ENCODE measurements at regions not wholly inside any gene's neighbourhood (a gene's known extent, or its start where the extent isn't known, plus 50 kb on each side); places are given as distances from the start of the nearest gene placed in this dataset.
"Not testable (repeated sequence)": the region's sequence is repeated elsewhere in the genome, so short reads cannot be mapped to it uniquely, and the experiment has no call there.

DNA sequence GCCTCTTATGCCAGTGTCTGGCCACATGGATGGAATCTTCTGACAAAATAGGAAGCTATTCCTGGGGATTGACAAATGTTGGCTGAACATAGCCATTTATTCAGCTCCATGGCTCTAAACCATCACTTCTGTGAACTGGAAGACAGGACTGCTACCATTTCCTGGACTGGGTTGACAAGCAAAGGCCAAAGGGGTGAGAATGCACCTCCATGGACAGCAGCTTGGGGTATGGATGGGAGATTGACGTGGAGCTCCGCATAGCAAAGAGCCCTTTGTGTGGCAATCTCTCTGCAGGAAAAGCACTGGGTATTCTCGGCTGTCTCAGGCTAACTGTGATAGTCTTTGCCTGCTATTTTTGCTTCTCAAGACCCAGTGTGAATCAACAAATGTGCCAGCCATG, 223.0 kb upstream of the EGLN3 start:
- DNase-seq (ENCODE audit: low read depth): no peak

DNA sequence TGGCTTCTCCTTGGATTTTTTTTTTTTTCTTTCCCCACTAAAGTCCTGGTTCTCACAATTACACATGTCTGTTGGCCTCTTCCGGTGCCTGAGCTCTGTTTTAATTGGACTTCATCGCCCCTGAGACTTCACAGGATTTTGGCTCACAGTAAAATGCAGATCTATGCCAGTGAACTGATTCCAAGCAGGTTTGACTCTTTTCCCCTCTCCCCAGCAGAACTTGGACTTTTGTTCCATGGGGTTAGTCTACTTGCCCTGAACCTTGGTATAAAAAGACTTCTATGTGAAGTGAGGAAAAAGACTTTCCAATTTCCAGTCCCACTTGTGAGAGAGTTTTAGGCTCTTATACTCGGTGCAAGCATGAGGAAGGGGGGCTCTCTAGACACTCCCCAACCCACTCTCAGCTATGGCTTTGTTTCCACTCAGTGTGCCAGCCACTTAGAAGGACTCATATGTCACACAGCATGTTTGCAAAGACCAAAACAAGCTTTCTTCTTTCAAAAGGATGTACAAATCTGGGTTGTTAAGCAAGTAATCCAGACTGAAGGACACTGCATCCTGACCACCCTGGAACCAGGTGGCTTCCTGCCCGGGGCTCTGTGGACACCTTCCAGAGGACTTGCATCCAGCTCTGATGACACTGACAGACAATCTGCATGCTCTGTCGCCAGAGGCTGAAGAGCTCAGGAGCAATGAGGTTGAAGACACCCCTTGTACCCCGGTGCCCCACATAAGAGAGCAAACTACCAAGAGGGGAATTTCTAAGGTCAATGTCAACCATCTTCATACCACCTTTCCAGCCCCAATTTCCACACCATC, 221.9 kb upstream of the EGLN3 start:
- DNase-seq (ENCODE audit: low read depth): no peak

DNA sequence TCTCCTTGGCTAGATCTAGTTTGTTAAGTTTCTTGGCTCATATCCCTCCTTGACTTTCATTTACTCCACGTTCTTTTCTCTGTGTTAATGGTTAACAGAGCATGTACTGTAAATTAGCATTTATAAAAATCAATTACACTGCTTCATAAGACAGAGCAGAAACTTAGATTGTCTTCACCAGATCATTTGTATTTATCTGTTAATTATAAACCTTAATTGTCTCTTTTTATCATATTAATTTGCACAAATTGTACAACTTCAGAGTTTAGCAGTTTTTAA, 221.2 kb upstream of the EGLN3 start:
- DNase-seq (ENCODE audit: low read depth): no peak

DNA sequence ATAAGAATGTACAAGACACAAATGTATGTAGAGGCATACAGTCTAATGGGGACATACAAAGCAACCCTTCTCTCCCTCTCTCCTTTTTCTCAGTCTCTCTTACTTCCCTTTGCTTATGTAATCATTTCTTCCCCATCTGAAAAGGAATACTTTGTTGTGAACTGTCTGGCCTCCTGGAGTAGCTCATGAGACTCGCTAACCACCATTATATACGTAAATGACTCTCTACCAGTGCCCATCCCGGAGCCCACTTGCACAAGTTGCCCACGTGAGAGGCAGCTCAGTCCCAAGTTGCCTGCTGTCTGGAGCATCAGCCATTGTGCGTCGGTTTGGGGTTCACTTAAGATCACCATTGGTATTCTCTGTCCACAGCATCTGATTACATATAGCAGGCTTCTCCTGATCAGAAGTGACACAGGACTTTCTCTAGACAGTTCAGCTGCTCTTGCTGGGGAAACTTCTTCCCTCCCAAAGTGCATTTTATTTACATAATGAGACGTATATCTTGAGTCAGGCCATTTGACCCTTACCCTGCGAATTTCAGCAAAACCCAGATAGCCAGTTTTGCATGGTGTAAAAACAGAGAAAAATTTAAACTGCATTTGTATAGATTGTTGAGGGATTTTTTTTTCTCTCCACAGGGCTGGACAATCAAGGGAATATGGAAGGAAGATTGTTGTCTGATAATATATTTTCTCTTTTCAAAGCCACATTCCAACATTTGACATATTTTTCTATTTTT, 220.7 kb upstream of the EGLN3 start:
- DNase-seq (ENCODE audit: low read depth): no peak

DNA sequence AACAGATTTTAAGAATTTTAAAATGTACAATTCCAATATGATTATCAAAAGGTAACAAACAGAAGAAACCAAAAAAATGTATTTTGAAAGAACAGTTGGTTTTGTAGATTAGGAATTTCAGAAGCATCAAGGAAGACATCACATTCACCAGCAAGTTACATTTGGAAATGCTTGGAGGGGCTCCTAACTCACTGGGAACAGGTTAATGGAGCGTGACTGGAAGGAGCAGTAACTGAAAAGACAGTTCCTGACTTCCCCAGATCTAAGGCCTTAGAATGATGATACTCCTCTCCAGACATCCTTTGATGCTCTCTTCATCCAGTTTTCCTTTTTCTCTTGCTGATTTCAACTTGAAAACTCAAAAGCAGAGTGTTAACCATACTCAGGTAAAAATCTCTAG, 220.0 kb upstream of the EGLN3 start:
- no peak for DNase-seq (ENCODE audit: low read depth)

DNA sequence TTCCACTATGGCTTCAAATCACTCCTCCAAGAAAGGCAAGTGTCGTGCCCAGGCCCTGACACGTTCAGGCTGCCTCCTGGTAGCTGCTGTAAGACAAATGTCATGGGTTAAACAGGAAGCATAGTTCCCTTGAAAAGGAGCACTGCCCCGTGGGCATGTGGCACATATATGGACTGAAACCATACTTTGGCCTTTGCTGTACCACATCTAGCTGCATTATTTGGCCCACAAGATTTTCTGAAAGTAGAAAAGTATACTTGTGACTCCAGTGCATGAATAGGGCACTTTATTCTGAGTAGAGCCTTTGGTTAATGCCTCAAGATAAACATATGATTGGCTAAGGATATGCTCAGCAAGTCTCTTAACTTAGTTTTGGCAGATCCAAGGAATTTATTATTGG, 218.7 kb upstream of the EGLN3 start:
- DNase-seq (ENCODE audit: low read depth): no peak

DNA sequence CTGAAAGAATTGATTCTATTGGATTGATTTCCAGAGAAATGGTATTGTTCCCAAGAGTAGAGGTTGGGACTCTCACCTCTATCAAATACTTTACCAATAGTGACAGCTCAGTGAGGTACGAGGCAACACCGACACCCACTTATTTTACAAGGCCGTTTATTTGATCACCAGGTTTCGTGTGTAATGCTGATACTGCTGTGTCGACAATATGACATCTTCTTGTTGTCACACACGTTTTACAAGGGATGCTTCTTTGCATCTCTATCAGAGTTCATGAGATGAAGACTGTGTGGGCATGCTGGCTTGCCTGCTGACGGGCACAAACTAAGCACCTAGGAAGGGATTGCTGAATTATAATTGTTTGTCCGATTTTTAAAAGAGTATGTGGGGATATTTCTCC, 217.8 kb upstream of the EGLN3 start:
- DNase-seq (ENCODE audit: low read depth): no peak

DNA sequence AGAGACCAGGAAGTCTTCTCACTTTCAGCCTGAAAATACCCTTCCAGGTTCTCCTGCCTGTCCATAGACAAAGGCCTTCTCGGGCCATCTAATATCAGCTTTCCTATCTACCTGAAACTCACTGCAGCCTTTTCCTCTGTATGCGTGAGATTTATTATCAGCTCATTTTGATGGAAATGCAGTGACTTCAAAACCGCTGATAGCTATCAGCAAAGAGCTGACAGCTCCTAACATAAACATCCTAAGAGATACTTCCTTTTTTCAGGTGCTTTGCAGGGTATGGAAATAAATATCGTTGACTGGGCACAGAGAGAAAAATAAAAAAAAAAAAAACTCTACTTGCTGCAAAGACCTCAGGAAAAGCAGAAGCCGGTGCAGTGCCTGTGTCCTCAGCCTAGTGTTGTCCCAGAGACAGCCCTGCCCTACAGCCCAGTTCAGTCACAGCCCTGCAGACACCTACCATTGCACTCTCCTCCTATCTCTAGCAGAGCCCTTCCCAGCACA, 215.0 kb upstream of the EGLN3 start:
- DNase-seq (ENCODE audit: low read depth): no peak

DNA sequence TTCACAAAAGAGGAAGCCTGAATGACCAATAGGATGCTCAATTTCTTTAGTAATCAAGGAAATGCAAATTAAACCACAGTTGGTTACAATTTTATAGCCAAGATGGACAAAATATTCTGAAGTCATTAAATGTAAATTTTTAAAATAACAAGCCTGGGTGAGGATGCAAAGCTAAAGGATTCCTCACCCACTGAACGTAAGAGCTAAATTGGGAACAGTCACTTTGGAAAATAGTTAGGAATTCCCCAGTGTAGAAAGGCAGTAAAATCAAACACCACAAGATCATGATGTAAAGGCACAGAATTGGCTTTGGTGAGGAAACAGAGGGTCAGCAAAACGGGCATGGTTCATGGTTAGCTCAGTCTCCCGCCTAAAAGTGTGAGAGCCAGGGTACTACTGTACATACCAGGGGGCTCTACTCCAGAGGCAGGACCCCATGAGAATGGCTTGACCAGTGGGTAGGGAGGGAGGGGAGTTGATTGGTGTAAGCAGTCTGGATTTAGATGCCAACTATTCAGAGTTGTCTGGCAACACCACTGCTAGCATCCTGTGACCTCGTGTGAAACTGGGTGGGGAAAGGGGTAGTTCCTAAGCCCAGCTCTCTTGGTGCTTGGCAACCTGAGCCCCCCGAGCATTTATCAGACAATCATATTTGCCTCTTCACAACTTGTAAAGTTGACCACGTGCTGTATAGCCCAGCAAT, 213.4 kb upstream of the EGLN3 start:
- no peak for DNase-seq (ENCODE audit: low read depth)

DNA sequence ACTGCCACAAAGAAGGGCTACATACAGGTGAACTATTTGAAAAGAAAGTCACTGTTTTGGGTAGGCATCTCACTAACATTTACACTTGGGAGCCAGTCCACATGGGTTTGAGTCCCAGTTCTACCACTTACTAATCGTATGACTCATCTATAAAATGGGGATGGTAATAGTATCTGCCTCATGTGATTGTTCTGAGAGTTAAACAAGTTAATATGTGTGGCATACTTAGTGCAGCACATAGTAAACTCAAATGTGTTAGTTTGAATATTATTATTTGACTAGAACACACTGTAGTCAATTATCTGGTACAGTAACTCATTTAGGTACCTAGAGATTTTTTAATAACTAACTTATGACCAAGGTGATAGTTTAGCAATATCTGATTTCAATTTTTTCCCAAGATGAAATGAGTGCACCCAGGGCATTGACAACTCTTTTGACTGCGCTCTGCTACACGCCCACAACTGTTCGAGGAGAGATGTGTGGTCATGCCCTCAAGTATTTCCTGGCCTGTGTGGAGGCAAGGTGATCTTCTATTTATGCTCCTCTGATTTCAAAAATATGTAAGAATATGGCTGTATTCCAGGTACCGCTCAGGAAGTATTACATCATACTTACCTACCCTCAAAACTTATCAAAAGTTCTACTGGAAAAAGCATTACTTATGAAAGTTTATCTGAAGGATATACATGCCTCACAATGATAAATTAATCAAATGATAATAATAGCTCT, 210.6 kb upstream of the EGLN3 start:
- no peak for DNase-seq (ENCODE audit: low read depth)

DNA sequence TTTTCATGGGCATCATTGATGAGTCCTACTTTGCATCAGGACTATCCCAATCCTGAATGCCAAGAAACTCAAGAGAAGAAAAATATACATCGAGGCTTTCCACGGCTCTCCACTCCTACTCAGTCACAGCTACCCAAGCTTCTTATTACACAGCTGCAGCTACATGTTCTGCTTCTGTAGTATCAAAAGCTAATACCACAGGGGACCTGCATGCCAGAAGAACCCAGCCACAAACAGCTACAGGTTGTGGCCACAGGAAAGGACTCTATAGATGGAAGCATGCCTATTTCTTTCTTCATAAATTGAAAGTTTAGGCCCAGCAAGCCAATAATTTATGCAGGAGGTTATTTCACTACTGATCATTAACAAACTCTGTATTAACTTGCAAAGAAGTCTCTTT, 209.7 kb upstream of the EGLN3 start:
- no peak for DNase-seq (ENCODE audit: low read depth)

DNA sequence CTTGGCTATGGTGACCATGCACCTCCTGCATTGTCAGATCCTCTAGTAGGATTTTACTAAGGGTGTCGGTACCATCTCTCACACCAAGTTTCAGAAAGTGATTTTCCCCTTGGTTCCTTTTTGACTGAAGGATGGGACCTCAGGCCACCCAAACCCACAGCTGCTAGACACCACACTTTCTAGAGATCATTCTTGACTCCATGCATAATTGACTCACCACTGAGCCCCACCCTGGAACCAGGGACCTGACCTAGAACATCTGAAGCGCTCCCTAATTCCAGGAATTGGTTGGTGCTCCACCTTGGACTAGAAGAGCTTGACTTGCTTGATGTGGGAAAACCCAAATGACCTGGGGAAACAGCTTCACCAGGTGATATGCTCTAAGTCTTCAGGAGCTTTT, 206.8 kb upstream of the EGLN3 start:
- no peak for DNase-seq (ENCODE audit: low read depth)

DNA sequence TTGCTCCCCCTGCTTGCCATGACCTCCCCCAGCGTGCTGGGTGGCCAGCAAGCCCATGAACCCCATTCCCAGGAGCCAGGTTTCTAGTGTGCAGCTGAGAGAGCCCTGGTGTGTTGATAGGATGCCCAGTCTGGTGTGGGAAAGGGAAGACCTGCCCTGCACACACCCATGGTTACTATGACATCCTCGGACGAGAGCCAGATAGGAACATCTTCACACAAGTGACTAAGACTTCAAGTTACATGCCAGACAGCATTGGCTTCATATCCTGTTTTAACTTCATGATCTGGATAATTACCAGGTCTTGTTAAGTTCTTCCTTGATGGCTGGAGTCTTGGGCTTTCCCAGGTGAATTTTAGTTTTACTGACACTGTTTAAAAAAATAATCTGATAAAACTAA, 196.6 kb upstream of the EGLN3 start:
- DNase-seq (ENCODE audit: low read depth): no peak

DNA sequence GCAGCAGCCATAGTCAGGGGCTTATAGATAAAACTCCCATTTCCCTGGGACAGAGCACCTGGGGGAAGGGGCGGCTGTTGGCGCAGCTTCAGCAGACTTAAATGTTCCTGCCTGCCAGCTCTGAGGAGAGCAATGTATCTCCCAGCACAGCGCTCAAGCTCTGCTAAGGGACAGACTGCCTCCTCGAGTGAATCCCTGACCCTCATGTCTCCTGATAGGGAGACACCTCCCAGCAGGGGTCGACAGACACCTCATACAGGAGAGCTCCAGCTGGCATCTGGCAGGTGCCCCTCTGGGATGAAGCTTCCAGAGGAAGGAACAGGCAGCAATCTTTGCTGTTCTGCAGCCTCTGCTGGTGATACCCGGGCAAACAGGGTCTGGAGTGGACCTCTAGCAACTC, 189.3 kb upstream of the EGLN3 start:
- DNase-seq (ENCODE audit: low read depth): not testable (repeated sequence)

DNA sequence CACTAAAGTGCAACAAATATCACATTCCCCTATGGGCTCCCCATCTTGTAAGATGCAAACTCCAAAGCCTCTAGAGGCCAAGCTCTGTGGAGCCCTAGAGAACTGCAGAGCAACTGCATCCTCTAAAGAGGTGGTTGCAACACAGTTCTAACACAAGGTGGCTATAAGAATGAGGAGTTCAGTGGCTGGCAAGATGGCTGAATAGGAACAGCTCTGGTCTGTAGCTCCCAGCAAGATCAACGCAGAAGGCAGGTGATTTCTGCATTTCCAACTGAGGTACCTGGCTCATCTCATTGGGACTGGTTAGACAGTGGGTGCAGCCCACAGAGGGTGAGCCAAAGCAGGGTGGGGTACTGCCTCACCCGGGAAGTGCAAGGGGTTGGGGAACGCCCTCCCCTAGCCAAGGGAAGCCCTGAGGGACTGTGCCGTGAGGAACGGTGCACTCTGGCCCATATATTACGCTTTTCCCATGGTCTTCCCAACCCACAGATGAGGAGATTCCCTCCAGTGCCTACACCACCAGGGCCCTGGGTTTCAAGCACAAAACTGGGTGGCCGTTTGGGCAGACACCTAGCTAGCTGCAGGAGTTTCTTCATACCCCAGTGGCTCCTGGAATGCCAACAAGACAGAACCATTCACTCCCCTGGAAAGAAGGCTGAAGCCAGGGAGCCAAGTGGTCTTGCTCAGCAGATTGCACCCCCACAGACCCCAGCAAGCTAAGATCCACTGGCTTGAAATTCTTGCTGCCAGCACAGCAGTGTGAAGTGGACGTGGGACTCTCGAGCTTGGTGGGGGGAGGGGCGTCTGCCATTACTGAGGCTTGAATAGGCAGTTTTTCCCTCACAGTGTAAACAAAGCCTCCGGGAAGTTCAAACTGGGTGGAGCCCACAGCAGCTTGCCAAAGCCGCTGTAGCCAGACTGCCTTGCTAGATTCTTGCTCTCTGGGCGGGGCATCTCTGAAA, 188.6 kb upstream of the EGLN3 start:
- DNase-seq (ENCODE audit: low read depth): not testable (repeated sequence)

DNA sequence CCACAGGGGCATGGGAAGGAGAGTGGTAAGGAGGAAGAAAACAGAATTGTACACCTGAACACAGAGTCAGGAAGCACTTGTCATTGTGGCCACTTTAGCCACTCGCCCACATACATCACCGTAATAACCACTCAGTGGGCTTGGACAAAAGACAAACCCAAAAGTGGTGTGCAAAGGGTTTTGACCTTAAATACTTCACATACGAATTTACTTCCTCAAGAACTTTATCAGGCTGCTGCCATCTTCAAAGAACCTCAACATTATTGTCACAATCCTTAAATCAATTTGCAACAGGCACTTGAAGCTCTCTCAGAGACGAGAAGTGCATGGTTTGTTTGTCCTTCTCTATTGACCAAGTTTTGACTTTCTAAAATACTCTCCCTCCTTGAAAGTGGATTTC, 187.3 kb upstream of the EGLN3 start:
- DNase-seq (ENCODE audit: low read depth): no peak

DNA sequence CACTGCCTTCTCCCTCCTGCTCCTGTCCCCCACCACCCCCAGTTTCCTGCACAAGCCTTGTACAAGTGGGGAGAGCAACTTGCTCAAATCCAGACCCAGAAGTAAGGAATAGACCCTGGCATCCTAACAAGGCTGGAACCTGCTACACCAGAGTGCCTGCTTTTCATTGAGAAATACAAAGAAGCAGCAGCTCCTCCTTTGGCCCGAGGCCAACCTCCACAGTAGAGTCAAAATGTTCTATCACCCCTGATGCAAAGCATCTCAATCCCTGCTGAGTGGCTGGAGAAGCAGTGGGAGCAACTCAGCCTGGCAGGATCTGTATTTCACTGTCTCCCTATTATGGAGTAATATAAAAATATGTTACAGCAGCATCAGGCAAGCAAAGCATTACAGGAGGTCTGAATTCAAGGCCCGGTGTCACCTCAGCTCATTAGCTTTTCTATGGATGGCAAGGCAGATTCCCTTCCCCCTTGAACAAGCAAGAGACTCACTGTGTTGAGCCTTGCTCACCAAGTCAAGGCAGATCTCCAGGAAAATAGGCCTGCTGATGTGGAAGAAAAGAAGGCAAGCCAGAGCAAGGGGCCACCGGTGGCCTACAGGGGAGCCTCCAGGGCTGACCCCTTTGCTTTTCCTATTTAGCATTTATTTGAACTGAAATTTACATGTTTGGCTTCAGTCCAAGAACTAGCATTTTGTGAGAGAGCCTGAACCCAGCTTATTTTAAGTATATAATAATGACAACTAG, 186.3 kb upstream of the EGLN3 start:
- DNase-seq (ENCODE audit: low read depth): no peak

DNA sequence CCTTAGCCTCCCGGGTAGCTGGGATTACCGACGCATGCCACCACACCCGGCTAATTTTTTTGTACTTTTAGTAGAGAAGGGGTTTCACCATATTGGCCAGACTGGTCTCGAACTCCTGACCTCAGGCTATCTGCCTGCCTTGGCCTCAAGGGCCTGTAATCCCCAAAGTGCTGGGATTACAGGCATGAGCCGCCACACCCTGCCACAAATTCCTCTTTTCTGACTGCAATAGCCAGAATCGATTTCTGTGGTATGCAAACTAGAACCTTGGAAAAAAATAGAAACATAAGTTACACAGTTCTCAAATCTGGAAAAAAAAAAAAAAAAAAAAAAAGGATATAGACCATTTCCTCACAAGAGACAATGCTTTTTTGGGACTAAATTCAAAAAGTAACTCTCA, 184.6 kb upstream of the EGLN3 start:
- DNase-seq (ENCODE audit: low read depth): no peak

DNA sequence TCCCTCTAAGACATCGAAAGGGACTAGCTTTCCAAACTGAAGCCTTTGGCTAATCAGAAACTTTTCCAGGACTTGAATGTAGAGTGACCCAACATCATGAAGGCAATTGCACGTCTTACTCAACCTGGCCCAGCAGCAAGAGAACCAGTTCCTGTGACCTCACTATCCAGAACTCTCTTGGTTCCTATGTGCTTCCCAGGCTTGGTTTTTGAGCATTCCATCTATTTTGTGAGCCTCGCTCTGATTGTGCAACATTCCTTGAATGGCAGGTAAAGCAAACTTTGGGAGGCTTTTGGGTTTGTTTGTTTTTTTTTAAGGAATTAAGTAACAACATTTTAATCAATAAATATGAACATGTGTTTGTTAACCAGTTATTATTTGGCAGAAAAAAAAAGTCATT, 183.6 kb upstream of the EGLN3 start:
- DNase-seq (ENCODE audit: low read depth): no peak

DNA sequence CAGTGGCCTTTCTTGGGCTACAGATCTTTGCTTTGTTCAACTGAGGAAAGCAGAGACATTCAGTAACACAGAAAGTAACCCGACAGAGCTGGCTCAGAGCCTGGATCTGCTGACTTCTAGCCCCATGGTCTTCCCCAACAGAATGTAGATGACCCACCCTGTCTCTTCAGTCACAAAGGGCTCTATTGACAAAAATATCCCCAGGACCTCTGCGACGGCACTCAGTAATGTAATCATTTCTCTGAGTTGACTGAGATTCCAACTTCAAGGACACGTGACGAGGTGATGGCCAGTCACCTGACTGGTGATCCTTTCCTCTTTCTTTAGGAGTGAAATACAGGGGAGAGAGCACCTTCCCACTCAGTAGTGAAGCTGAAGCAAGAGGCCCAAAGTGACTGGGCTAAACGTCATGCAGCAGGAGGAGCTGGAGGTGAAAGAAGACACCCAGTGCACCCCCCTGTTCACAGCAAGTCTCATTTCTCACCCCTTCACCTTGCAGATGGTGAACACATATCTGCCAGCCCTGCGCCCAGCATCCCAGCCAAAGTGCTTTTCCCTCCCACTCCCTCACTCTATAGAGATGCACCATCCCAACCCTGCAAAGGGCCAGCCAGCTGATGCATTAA, 179.2 kb upstream of the EGLN3 start:
- DNase-seq (ENCODE audit: low read depth): no peak
